ENCODE measurements at regions not wholly inside any gene's neighbourhood (a gene's known extent, or its start where the extent isn't known, plus 50 kb on each side); places are given as distances from the start of the nearest gene placed in this dataset.

DNA sequence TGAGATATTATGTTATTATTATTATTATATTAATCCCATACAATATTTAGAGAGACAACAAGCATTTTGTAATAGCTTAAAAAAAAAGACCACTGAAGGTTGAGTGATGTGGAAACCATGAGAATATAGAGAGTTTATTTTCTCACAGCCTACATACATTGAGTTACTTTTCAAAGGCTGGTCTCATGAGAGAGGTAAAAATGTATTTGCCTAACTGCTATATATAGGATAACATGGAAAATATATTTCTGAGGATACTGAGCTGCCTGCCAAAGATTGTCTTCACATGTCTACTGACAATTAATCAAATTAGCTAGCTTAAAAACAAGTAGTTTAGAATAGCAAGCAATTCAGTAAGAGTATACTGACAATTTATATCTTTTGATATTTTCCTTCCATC lies 192.2 kb upstream of the NRIP1 start:
- TF ChIP-seq, protein P1, sequence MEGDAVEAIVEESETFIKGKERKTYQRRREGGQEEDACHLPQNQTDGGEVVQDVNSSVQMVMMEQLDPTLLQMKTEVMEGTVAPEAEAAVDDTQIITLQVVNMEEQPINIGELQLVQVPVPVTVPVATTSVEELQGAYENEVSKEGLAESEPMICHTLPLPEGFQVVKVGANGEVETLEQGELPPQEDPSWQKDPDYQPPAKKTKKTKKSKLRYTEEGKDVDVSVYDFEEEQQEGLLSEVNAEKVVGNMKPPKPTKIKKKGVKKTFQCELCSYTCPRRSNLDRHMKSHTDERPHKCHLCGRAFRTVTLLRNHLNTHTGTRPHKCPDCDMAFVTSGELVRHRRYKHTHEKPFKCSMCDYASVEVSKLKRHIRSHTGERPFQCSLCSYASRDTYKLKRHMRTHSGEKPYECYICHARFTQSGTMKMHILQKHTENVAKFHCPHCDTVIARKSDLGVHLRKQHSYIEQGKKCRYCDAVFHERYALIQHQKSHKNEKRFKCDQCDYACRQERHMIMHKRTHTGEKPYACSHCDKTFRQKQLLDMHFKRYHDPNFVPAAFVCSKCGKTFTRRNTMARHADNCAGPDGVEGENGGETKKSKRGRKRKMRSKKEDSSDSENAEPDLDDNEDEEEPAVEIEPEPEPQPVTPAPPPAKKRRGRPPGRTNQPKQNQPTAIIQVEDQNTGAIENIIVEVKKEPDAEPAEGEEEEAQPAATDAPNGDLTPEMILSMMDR (IDR thresholded peaks at IDR 0.05): no peak
- no peak for TF ChIP-seq ZFX (IDR thresholded peaks at IDR 0.05; ENCODE audit: borderline replicate concordance)
